Head of caudate nucleus (tissue), 42 donors: ENCODE measurements at regions not wholly inside any gene's neighbourhood (a gene's known extent, or its start where the extent isn't known, plus 50 kb on each side); places are given as distances from the start of the nearest gene placed in this dataset.
A peak's percentile ranks its signal among the peaks of the same experiment; 100 is the strongest.

Source experiments
- DNase-seq, 42 donors: peaks; one replicate each; pipeline versions ENCODE4 v3.0.0 to v3.0.0-alpha.2; 2020 to 2021; ENCODE audit warnings: mixed read lengths in 7 of 42
- intact Hi-C: fragments of 100-400 bp; cut with DNase I; formaldehyde crosslinking; loops from one replicate; pipeline ENCODE4 v1.15.0; 2022

DNA sequence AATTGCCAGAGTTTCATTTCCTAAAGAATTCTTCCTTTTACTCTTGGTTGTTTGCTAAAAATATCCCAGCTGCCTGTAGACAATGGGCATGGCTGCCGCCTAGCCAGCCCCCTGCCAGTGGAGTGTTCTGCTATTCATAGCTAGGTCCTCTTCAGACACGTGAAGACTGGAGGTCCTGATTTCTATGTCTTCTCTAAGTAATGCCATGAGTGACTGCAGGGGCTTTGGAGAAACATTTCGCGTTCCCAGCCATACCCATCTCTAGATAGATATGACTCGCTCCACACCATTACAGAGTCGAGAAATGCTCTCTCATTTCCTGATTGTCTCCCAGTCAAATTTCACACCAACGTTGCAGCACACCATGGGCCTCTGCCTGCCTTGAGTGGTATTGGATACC, 99.5 kb upstream of the BACE2 start:
- DNase-seq = peak in 25 of 42 donors; percentile 11 to 59 (median 31)
- intact Hi-C loops = loop anchor here (5.0 to 10.0 kb wide), 2 partner anchors 604 to 926 kb away; no protein-coding TSS in a partner anchor

DNA sequence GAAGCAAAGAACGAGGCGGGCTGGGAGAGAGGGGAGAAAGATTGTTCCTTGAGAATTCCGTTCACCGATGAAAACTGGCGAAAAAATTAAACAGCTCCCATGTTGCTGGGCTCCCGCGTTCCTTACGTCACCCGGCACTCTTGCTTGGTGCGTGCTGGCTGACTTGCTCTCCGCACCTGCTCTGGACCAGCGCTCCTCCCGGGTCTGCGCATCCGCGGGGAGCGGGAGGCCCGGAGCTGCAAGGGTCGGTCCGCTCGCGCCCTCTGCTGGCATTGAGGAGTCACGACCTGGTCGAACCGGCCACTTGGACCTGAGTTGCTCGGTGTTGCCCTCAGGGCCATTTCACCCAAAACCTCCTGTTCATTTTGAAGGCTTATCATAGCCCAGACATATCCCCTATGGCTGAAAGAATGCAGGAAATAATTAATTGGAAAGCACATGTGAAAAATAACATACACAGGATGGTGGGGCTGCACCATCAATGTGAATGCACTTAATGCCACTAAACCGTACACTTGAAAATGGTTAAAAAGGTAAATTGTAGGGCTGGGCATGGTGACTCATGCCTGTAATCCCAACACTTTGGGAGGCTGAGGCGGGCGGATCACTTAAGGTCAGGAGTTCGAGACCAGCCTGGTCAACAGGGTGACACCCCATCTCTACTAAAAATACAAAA, 98.9 kb upstream of the BACE2 start:
- peak; percentile 81 to 96 (median 91) for DNase-seq
- intact Hi-C loops = loop anchor here (5.0 to 10.0 kb wide), 2 partner anchors 604 to 927 kb away; no protein-coding TSS in a partner anchor

GRCh38 chr21:41070284-41070683, 97.7 kb upstream of the BACE2 start:
- DNase-seq = no peak
- intact Hi-C loops = no loop called here

- intact Hi-C loops = no loop called here
- peak in 12 of 42 donors; percentile 17 to 52 (median 24) for DNase-seq
Observed at GRCh38 chr21:41071258-41072171, 96.4 kb upstream of the BACE2 start.

GRCh38 chr21:41073558-41073957, 94.4 kb upstream of the BACE2 start:
- intact Hi-C loops = no loop called here
- DNase-seq = no peak

DNA sequence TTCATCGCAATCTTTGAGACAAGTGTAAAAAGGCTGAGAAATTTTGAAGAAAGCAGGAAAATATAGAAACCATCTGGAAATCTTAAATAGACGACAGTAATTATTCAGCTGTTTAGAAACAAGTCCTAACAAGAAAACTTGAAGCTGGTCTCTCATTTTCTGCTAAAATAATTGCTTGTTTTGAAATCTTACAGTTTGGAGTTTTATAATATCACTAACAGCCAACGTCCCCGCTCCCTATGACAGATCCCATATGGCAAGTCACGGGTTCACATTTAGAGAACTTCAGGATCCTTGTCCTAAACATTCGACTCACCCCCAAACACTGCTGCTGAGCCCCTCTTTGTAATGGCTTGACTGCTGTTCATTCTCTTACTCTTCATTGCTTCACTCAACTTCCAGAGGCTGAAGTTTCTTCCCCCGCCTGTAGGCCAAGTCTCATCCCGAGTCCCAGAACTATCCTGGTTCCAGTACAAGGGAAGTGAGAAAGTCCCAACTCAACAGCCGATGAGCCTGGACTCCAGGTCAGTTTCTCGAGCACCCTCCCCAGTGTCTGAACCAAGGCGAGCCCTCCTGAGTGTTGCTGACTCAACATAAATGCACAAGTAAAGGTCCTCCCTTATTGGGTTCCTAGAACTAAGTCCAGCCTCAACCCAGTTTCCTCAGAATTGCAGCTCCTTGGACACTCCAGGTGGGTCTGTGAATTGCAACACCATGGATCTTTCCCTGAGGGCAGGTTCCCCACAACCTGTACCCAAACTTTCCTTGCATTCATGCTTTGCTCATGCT, 93.4 kb upstream of the BACE2 start:
- DNase-seq = no peak
- intact Hi-C loops = no loop called here

DNA sequence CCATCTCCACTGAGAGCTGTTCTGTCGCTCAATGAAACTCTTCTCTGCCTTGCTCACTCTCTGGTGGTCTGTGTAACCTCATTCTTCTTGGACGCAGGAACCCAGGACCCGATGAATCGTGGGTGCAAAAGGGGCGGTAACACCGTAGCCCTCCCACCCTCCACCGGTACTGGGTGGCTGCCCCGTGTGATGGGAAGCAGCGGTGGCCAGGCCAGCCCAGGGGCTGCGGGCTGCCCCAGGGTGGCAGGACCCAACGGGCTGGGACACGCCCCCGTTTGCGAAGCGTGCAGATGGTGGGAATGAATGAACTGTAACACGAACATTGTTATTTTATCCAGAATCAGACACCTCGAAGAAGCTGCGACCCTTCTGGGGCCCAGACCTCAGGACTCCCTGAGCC, 92.3 kb upstream of the BACE2 start:
- intact Hi-C loops = no loop called here
- DNase-seq = no peak

DNA sequence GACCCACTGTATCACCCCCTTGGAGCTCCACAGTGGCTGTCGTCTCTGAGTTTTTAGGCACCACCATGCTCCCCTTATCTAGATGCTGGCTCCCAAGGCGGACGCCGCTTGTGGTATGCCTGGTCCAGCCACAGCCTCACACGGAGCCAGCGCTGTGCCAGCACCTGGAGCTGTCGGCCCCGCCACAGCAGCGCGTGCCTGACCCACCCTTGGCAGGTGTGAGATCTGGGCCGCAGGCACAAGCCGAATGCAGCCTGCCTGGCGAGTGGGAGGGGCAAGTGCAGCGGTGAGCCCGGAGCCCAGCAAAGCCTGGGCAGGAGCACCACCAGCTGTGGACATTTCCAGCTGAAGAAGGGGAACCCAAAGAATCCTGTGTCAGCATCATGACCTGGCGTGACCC, 91.9 kb upstream of the BACE2 start:
- no peak for DNase-seq
- intact Hi-C loops = no loop called here

GRCh38 chr21:41079159-41079558, 88.8 kb upstream of the BACE2 start:
- intact Hi-C loops = no loop called here

DNA sequence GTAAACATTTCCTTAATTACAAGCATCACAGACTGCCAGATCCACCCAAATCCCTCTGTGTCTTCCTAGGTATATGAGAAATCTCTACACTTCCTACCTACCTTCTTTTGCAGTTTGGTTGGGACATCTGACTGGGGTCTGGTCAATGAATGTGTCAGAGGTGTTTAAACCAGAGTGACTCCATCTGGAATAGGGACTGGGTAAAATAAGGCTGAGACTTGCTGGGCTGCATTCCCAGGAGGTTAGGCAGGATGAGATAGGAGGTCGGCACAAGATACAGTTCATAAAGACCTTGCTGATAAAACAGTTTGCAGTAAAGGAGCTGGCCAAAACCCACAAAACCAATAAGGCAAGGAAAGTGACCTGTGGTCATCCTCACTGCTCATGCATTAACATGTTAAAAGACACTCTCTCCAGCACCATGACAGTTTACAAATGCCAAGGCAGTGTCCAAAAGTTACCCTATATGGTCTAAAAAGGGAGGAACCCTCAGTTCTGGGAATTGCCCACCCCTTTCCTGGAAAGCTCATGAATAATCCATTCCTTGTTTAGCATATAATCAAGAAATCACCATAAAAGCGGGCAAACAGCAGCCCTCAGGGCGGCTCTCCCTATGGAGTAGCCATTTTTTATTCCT, 87.4 kb upstream of the BACE2 start:
- DNase-seq = no peak
- intact Hi-C loops = no loop called here

More at GRCh38 chr21:41079159-41079558, 88.8 kb upstream of the BACE2 start:
- no peak for DNase-seq

DNA sequence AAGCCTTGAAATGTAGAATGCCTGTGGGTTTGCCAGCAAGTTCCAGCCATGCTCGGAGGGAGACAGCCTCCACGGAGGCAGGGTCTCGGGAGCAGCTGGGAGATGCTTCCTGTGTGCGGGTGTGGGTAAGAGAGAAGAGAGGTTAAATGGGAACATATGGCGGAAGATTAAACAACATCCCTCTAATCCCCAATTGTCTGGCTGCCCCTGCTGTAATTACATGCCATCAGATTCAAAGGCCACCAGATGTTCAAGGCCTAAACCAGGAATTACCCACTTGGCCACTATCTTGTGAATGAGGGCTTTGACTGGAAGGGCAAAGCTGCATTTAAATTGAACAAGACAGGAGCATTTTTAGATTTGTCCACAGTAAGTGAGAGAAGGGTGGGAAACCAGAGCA, 81.4 kb upstream of the BACE2 start:
- intact Hi-C loops = no loop called here
- DNase-seq = no peak

GRCh38 chr21:41090981-41091380, 77.0 kb upstream of the BACE2 start:
- intact Hi-C loops = no loop called here
- DNase-seq = no peak

GRCh38 chr21:41091616-41092015, 76.3 kb upstream of the BACE2 start:
- no peak for DNase-seq
- intact Hi-C loops = no loop called here

GRCh38 chr21:41092312-41092711, 75.6 kb upstream of the BACE2 start:
- intact Hi-C loops = no loop called here
- DNase-seq = no peak

- intact Hi-C loops = no loop called here
- DNase-seq = no peak
Observed at GRCh38 chr21:41095983-41096382, 72.0 kb upstream of the BACE2 start.

DNA sequence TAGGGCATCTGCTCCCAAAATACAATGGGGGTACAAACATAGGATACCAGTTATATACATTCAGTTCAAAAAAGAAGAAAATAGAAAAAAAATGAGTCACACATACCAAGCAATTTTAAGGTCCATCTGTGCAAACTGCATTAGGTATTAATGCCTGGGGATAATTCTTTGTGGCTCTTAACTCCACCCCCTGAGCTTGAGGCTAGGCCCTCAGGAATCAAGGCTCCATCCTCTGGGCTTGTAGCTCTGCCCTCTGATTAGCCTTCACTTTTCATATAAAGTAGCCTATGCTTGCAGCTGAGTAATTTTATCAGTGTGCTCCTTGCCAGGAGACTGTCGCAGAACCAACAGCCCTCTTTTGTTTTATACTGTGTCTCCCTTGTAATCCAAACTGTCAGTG, 69.9 kb upstream of the BACE2 start:
- no peak for DNase-seq
- intact Hi-C loops = no loop called here

DNA sequence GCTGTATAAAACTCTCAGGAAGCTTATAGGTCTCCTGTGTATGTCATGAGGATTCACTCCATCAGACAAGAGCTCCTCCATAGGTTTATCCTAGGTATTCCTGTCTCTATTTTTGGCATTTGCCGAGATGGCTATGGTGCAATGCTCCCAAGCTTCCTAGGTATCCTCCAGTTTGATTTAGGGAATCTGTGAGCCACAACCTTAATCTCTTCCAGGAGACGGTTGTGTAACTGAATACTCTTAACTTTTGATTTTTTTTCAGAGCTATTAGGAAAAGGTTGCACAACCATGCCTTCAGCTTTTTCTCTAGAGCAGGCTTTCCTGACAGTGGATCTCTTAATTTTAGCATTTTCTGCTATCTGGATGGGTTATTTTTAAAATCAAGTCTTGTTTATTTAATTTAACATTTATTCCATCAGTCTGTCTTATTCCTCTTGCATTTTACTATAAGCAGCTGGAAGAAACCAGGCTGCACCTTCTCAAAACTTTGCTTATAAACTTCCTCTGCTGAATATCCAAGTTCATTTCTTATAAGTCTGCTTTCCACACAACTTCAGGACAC, 69.4 kb upstream of the BACE2 start:
- intact Hi-C loops = no loop called here
- no peak for DNase-seq

- intact Hi-C loops = no loop called here
- DNase-seq = no peak
Observed at GRCh38 chr21:41100826-41101550, 67.0 kb upstream of the BACE2 start.
